H9 (cell line): ENCODE measurements at regions not wholly inside any gene's neighbourhood (a gene's known extent, or its start where the extent isn't known, plus 50 kb on each side); places are given as distances from the start of the nearest gene placed in this dataset.
A peak's percentile ranks its signal among the peaks of the same experiment; 100 is the strongest.

ENCODE experiments used
- DNase-seq: peaks from one replicate; pipeline ENCODE4 v3.0.0-alpha.2; 2017
- H2AFZ ChIP-seq: one replicate; pipeline ENCODE4 v1.6.1; 2013; ENCODE audit warnings: mild to moderate bottlenecking, low read length, control low read depth, moderate library complexity
- H2AK5ac ChIP-seq: 2 replicates; pipeline ENCODE4 v1.6.1; 2013; ENCODE audit warnings: low read length, control low read depth, mixed read lengths; ENCODE audit not compliant: insufficient read length
- H2BK120ac ChIP-seq: one replicate; pipeline ENCODE4 v1.6.1; 2013; ENCODE audit warnings: low read depth, mild to moderate bottlenecking, low read length, control low read depth, inconsistent platforms; ENCODE audit not compliant: poor library complexity, severe bottlenecking
- H2BK12ac ChIP-seq: 2 replicates; pipeline ENCODE4 v1.6.1; 2013; ENCODE audit warnings: low read length, control low read depth, mixed read lengths, low read depth; ENCODE audit not compliant: insufficient read length
- H2BK15ac ChIP-seq: 2 replicates; pipeline ENCODE4 v1.6.1; 2013; ENCODE audit warnings: low read depth, low read length, control low read depth
- H2BK20ac ChIP-seq: one replicate; pipeline ENCODE4 v1.6.1; 2013; ENCODE audit warnings: low read depth, mild to moderate bottlenecking, low read length, control low read depth, inconsistent platforms; ENCODE audit not compliant: poor library complexity, severe bottlenecking
- H2BK5ac ChIP-seq: 2 replicates; pipeline ENCODE4 v1.6.1; 2013; ENCODE audit warnings: low read length, control low read depth, mixed read lengths; ENCODE audit not compliant: insufficient read length
- H3K14ac ChIP-seq: 2 replicates; pipeline ENCODE4 v1.6.1; 2013; ENCODE audit warnings: low read length, control low read depth; ENCODE audit not compliant: insufficient read depth
- H3K18ac ChIP-seq: 2 replicates; pipeline ENCODE4 v1.6.1; 2013; ENCODE audit warnings: low read depth, mild to moderate bottlenecking, mixed read lengths, low read length, control low read depth; ENCODE audit not compliant: insufficient read length
- H3K23ac ChIP-seq: 2 replicates; pipeline ENCODE4 v1.6.1; 2013; ENCODE audit warnings: low read length, control low read depth, mixed read lengths, low read depth; ENCODE audit not compliant: insufficient read length
- H3K23me2 ChIP-seq: 2 replicates; pipeline ENCODE4 v1.6.1; 2013; ENCODE audit warnings: low read depth, mild to moderate bottlenecking, mixed read lengths, low read length, control low read depth; ENCODE audit not compliant: insufficient read length, poor library complexity, severe bottlenecking
- H3K27ac ChIP-seq: 2 replicates; pipeline ENCODE4 v1.5.1; 2013; ENCODE audit warnings: low read length, control low read depth, mixed read lengths, low read depth; ENCODE audit not compliant: insufficient read length
- H3K27me3 ChIP-seq: 2 replicates; pipeline ENCODE4 v1.6.1; 2013; ENCODE audit warnings: low read length, control low read depth, inconsistent platforms; ENCODE audit not compliant: insufficient read depth
- H3K4ac ChIP-seq: 2 replicates; pipeline ENCODE4 v1.6.1; 2013; ENCODE audit warnings: low read depth, mild to moderate bottlenecking, control low read depth, inconsistent platforms, low read length, moderate library complexity
- H3K4me1 ChIP-seq: 2 replicates; pipeline ENCODE4 v1.6.1; 2013; ENCODE audit warnings: low read length, control low read depth, inconsistent platforms; ENCODE audit not compliant: insufficient read depth
- H3K4me2 ChIP-seq: 2 replicates; pipeline ENCODE4 v1.6.1; 2013; ENCODE audit warnings: low read length, control low read depth, mixed read lengths; ENCODE audit not compliant: insufficient read length, insufficient read depth
- H3K56ac ChIP-seq: 2 replicates; pipeline ENCODE4 v1.6.1; 2013; ENCODE audit warnings: low read depth, mild to moderate bottlenecking, mixed read lengths, low read length, control low read depth; ENCODE audit not compliant: insufficient read length
- H3K79me1 ChIP-seq: 2 replicates; pipeline ENCODE4 v1.6.1; 2013; ENCODE audit warnings: low read depth, mild to moderate bottlenecking, moderate library complexity, low read length, control low read depth, inconsistent platforms; ENCODE audit not compliant: insufficient read depth, poor library complexity, severe bottlenecking
- H3K79me2 ChIP-seq: 2 replicates; pipeline ENCODE4 v1.6.1; 2013; ENCODE audit warnings: low read length, control low read depth, inconsistent platforms; ENCODE audit not compliant: insufficient read depth
- H3K9ac ChIP-seq: 2 replicates; pipeline ENCODE4 v1.6.1; 2013; ENCODE audit warnings: low read length, control low read depth, mixed read lengths; ENCODE audit not compliant: insufficient read length; ENCODE audit errors: extremely low read depth
- H3K9me3 ChIP-seq: one replicate; pipeline ENCODE4 v1.6.1; 2013; ENCODE audit warnings: low read depth, low read length, inconsistent platforms; ENCODE audit not compliant: control insufficient read depth
- H3T11ph ChIP-seq: one replicate; pipeline ENCODE4 v1.6.1; 2013; ENCODE audit warnings: mild to moderate bottlenecking, low read length, control low read depth, inconsistent platforms
- H4K20me1 ChIP-seq: one replicate; pipeline ENCODE4 v1.6.1; 2013; ENCODE audit not compliant: control insufficient read depth, insufficient read length, insufficient read depth
- H4K5ac ChIP-seq: 2 replicates; pipeline ENCODE4 v1.6.1; 2013; ENCODE audit warnings: low read depth, mild to moderate bottlenecking, mixed read lengths, low read length, control low read depth; ENCODE audit not compliant: insufficient read length
- H4K8ac ChIP-seq: replicated peaks from 2 replicates; pipeline ENCODE4 v1.6.1; 2013; ENCODE audit warnings: low read length, control low read depth, mixed read lengths, low read depth; ENCODE audit not compliant: insufficient read length
- H4K91ac ChIP-seq: 2 replicates; pipeline ENCODE4 v1.6.1; 2013; ENCODE audit warnings: low read depth, mild to moderate bottlenecking, moderate library complexity, mixed read lengths, low read length, control low read depth; ENCODE audit not compliant: insufficient read length
- H3K27ac Mint-ChIP-seq, 3 experiments: 2 replicates in 2 of 3; 3 replicates in 1 of 3; pipeline ENCODE4 v1.8.0; 2020 to 2021; ENCODE audit warnings: mixed read lengths in 3 of 3, mild to moderate bottlenecking in 1 of 3, moderate library complexity in 1 of 3
- H3K27me3 Mint-ChIP-seq: 2 replicates; pipeline ENCODE4 v1.8.0; 2021; ENCODE audit warnings: low read depth, mild to moderate bottlenecking, moderate library complexity, mixed read lengths
- H3K36me3 Mint-ChIP-seq, 3 experiments: 2 replicates in 2 of 3; 3 replicates in 1 of 3; pipeline ENCODE4 v1.8.0; 2020 to 2021; ENCODE audit warnings: low read depth in 3 of 3, mixed read lengths in 3 of 3; ENCODE audit not compliant: insufficient read depth in 1 of 3
- H3K4me1 Mint-ChIP-seq, 2 experiments: 2 replicates each; pipeline ENCODE4 v1.8.0; 2020; ENCODE audit warnings: mixed read lengths in 2 of 2
- H3K4me3 Mint-ChIP-seq, 2 experiments: 2 replicates in 1 of 2; 3 replicates in 1 of 2; pipeline ENCODE4 v1.8.0; 2020 to 2021; ENCODE audit warnings: mild to moderate bottlenecking in 2 of 2, mixed read lengths in 2 of 2, moderate library complexity in 1 of 2
- H3K9me3 Mint-ChIP-seq, 2 experiments: 2 replicates in 1 of 2; 3 replicates in 1 of 2; pipeline ENCODE4 v1.8.0; 2020; ENCODE audit warnings: mild to moderate bottlenecking in 2 of 2, mixed read lengths in 2 of 2, moderate library complexity in 1 of 2
- CTCF ChIP-seq: fragments of 200-600 bp; sonication (generic); conservative IDR thresholded peaks from 3 replicates; pipeline ENCODE4 v1.8.0; 2021; ENCODE audit warnings: antibody characterized with exemption, mild to moderate bottlenecking
- WGBS: extraction: QIAGEN DNeasy Blood & Tissue Kit; methylation state at CpG from one replicate; pipeline ENCODE4 v1.1.7; 2013; ENCODE audit warnings: missing lambda C conversion rate, low lambda C conversion rate, mixed read lengths; ENCODE audit not compliant: insufficient read length; ENCODE audit errors: extremely low coverage; 5-methylcytosine and 5-hydroxymethylcytosine counted together

GRCh38 chr3:159196359-159196758 is 394.5 kb downstream of the MFSD1 start:
- Histone ChIP-seq H3K23ac (no peak overlapping the region), H3K18ac (no peak overlapping the region), H3K79me2 (no peaks in the 10 kb centered on the region), H4K5ac (no peak overlapping the region), H3K9me3 (no peaks in the 10 kb centered on the region), H3K14ac (no peak overlapping the region), H4K8ac (no peak overlapping the region), H3K4me1 (no peaks in the 10 kb centered on the region), H2BK120ac (no peak overlapping the region), H2AFZ (no peak overlapping the region), H2BK20ac (no peak overlapping the region), H2BK12ac (no peak overlapping the region), H2AK5ac (no peak overlapping the region), H3K23me2 (no peaks in the 10 kb centered on the region), H3K27ac (no peak overlapping the region), H4K91ac (no peak overlapping the region), H3K9ac (no peak overlapping the region), H2BK15ac (no peak overlapping the region), H2BK5ac (no peak overlapping the region), H3K56ac (no peak overlapping the region), H3K4ac (no peak overlapping the region), H3T11ph (no peak overlapping the region), H4K20me1 (no peaks in the 10 kb centered on the region), H3K27me3 (no peaks in the 10 kb centered on the region), H3K79me1 (no peaks in the 10 kb centered on the region), H3K4me2 (no peak overlapping the region)
- H3K27me3 Mint-ChIP-seq, result no peaks in the 10 kb centered on the region
- H3K9me3 Mint-ChIP-seq, result peaks cover 0 to 6% of the 10 kb centered on the region in 2 experiments; a peak in 2 of 5 replicates
- WGBS, result no CpG with 5 or more reads among the region's 1 CpG
- H3K27ac Mint-ChIP-seq, result peak overlapping the region in 1 of 3 experiments; percentile 22; a peak in 1 of 7 replicates
- H3K36me3 Mint-ChIP-seq, result no peaks in the 10 kb centered on the region; a peak in 1 of 7 replicates
- TF ChIP-seq CTCF, result no peak
- no peak overlapping the region for H3K4me3 Mint-ChIP-seq
- H3K4me1 Mint-ChIP-seq, result 0 out of 4 replicates have a peak, but pooled peaks cover 0 to 2% of the 10 kb centered on the region in 2 experiments
- DNase-seq, result no peak
